ENCODE measurements at regions not wholly inside any gene's neighbourhood (a gene's known extent, or its start where the extent isn't known, plus 50 kb on each side); places are given as distances from the start of the nearest gene placed in this dataset.

GRCh38 chr6:82430611-82431010 is 67.0 kb downstream of the TPBG start:
- TF ChIP-seq, protein P1, sequence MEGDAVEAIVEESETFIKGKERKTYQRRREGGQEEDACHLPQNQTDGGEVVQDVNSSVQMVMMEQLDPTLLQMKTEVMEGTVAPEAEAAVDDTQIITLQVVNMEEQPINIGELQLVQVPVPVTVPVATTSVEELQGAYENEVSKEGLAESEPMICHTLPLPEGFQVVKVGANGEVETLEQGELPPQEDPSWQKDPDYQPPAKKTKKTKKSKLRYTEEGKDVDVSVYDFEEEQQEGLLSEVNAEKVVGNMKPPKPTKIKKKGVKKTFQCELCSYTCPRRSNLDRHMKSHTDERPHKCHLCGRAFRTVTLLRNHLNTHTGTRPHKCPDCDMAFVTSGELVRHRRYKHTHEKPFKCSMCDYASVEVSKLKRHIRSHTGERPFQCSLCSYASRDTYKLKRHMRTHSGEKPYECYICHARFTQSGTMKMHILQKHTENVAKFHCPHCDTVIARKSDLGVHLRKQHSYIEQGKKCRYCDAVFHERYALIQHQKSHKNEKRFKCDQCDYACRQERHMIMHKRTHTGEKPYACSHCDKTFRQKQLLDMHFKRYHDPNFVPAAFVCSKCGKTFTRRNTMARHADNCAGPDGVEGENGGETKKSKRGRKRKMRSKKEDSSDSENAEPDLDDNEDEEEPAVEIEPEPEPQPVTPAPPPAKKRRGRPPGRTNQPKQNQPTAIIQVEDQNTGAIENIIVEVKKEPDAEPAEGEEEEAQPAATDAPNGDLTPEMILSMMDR (optimal IDR thresholded peaks at IDR 0.05 in 1 of 3, IDR thresholded peaks at IDR 0.05 in 1 of 3, conservative IDR thresholded peaks at IDR 0.05 in 1 of 3; ENCODE audit: extremely low read depth in 1 of 3, insufficient read depth in 2 of 3, low read length in 3 of 3), result no peak
- no peak for TF ChIP-seq EZH2 (IDR thresholded peaks at IDR 0.05; ENCODE audit: low read length)

Measured in keratinocyte (primary cell).